HFFc6 (cell line): ENCODE measurements at regions not wholly inside any gene's neighbourhood (a gene's known extent, or its start where the extent isn't known, plus 50 kb on each side); places are given as distances from the start of the nearest gene placed in this dataset.
A peak's percentile ranks its signal among the peaks of the same experiment; 100 is the strongest.

ENCODE experiments used
- DNase-seq: peaks from one replicate; pipeline ENCODE4 v3.0.0-alpha.2; 2018
- H3K27ac Mint-ChIP-seq: 2 replicates; pipeline ENCODE4 v1.8.0; 2020; ENCODE audit warnings: mild to moderate bottlenecking, mixed read lengths
- H3K27me3 Mint-ChIP-seq: 2 replicates; pipeline ENCODE4 v1.8.0; 2021; ENCODE audit warnings: mild to moderate bottlenecking, moderate library complexity, mixed read lengths; ENCODE audit not compliant: insufficient read depth
- H3K36me3 Mint-ChIP-seq: 2 replicates; pipeline ENCODE4 v1.8.0; 2021; ENCODE audit warnings: low read depth, mixed read lengths
- H3K4me1 Mint-ChIP-seq: 2 replicates; pipeline ENCODE4 v1.8.0; 2020; ENCODE audit warnings: low read depth, mixed read lengths
- H3K4me3 Mint-ChIP-seq: 2 replicates; pipeline ENCODE4 v1.8.0; 2020; ENCODE audit warnings: mild to moderate bottlenecking, moderate library complexity, mixed read lengths
- H3K9me3 Mint-ChIP-seq: 2 replicates; pipeline ENCODE4 v1.8.0; 2020; ENCODE audit warnings: mild to moderate bottlenecking, mixed read lengths
- TF ChIP-seq, protein P1 (sequence below): fragments of 200-600 bp; sonication (generic); IDR thresholded peaks from 2 replicates; pipeline ENCODE4 v1.5.0; 2021; ENCODE audit warnings: antibody characterized with exemption, mild to moderate bottlenecking

DNA sequence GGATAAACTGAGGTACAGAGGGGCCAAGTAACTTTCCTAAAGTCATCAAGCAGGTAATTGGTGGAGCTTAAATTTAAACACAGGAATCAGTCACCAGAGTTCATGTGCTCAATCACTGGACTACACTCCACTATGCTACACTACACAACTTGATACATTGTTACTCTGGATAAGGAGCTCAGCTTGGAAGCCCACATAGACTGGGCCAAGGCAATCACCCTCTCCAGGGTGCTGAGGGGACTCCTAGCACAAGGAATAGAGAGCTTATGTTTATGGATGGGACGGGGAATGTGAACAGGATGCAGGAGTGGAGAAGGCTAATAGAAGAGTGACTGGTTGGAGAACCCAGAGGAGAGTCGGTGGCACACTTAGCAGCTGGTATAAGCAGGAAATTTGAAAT, 113.5 kb upstream of the NFIB start:
- TF ChIP-seq, protein P1, sequence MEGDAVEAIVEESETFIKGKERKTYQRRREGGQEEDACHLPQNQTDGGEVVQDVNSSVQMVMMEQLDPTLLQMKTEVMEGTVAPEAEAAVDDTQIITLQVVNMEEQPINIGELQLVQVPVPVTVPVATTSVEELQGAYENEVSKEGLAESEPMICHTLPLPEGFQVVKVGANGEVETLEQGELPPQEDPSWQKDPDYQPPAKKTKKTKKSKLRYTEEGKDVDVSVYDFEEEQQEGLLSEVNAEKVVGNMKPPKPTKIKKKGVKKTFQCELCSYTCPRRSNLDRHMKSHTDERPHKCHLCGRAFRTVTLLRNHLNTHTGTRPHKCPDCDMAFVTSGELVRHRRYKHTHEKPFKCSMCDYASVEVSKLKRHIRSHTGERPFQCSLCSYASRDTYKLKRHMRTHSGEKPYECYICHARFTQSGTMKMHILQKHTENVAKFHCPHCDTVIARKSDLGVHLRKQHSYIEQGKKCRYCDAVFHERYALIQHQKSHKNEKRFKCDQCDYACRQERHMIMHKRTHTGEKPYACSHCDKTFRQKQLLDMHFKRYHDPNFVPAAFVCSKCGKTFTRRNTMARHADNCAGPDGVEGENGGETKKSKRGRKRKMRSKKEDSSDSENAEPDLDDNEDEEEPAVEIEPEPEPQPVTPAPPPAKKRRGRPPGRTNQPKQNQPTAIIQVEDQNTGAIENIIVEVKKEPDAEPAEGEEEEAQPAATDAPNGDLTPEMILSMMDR = no peak
- Mint-ChIP-seq H3K27ac (no peak overlapping the region), H3K27me3 (peaks cover 16% of the 10 kb centered on the region), H3K4me1 (peaks cover 14% of the 10 kb centered on the region), H3K9me3 (no peaks in the 10 kb centered on the region), H3K36me3 (no peaks in the 10 kb centered on the region), H3K4me3 (no peak overlapping the region)
- DNase-seq = no peak

- H3K36me3 Mint-ChIP-seq = no peaks in the 10 kb centered on the region
- H3K4me3 Mint-ChIP-seq = no peak overlapping the region
- TF ChIP-seq, protein P1 = no peak
- peaks cover 23% of the 10 kb centered on the region for H3K27me3 Mint-ChIP-seq
- H3K27ac Mint-ChIP-seq = no peak overlapping the region
- no peak for DNase-seq
- no peaks in the 10 kb centered on the region for H3K9me3 Mint-ChIP-seq
- H3K4me1 Mint-ChIP-seq = peaks cover 14% of the 10 kb centered on the region
These were observed 111.0 kb upstream of the NFIB start for GRCh38 chr9:14424983-14425382.

- H3K4me1 Mint-ChIP-seq = peaks cover 14% of the 10 kb centered on the region
- H3K27me3 Mint-ChIP-seq = peaks cover 28% of the 10 kb centered on the region
- H3K27ac Mint-ChIP-seq = no peak overlapping the region
- TF ChIP-seq, protein P1 = no peak
- DNase-seq = no peak
- no peaks in the 10 kb centered on the region for H3K9me3 Mint-ChIP-seq
- H3K4me3 Mint-ChIP-seq = no peak overlapping the region; the same call in 1 of the 2 replicates
- no peaks in the 10 kb centered on the region for H3K36me3 Mint-ChIP-seq
These were observed 110.3 kb upstream of the NFIB start for GRCh38 chr9:14424289-14424688.

- Mint-ChIP-seq H3K27me3 (peaks cover 26% of the 10 kb centered on the region), H3K4me3 (peak overlapping the region; percentile 59), H3K36me3 (no peaks in the 10 kb centered on the region), H3K4me1 (peaks cover 14% of the 10 kb centered on the region), H3K27ac (no peak overlapping the region), H3K9me3 (no peaks in the 10 kb centered on the region)
- no peak for DNase-seq
- TF ChIP-seq, protein P1 = no peak
These were observed 109.9 kb upstream of the NFIB start for GRCh38 chr9:14423815-14424261.

GRCh38 chr9:14421291-14421690, 107.3 kb upstream of the NFIB start:
- Mint-ChIP-seq H3K9me3 (no peaks in the 10 kb centered on the region), H3K27me3 (peaks cover 34% of the 10 kb centered on the region), H3K27ac (no peak overlapping the region), H3K4me1 (peaks cover 14% of the 10 kb centered on the region), H3K4me3 (no peak overlapping the region), H3K36me3 (no peaks in the 10 kb centered on the region)
- no peak for DNase-seq
- TF ChIP-seq, protein P1 = no peak
